ENCODE measurements at regions not wholly inside any gene's neighbourhood (a gene's known extent, or its start where the extent isn't known, plus 50 kb on each side); places are given as distances from the start of the nearest gene placed in this dataset.

DNA sequence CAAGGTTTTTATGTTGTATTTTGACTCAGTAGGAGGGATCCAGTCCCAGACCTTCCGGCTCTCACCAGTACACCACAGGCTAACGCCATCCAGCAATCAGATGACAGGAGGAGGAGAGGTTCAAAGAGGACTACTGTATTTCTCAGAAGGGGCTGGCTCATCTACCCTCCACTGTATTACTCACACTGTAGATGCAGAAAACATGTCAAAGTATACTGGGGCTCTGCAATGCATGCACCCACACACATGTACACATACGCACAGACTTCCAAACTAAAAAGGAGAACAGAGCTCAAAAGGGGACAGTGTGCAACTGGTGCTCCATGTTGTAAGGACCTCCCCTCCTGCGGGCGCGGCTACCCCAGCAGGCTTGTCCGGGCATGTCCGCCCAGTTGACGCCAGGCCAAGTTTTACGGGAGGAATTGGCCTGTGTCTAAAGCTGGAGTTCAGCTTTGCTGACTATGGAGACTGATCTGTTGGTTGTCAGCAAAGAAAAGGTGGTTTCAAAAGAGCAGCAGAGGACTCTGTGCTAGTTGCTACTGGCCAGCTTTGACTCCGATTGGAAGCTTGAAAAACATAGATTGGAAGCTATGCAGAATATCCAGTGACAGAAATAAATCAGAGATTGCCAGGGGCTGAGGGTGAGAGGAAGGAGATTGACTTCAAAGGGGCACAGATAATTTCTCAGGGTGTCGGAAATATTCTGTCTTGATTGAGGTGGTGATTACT, 314.2 kb downstream of the DLEU7 start:
- TF ChIP-seq, protein P1, sequence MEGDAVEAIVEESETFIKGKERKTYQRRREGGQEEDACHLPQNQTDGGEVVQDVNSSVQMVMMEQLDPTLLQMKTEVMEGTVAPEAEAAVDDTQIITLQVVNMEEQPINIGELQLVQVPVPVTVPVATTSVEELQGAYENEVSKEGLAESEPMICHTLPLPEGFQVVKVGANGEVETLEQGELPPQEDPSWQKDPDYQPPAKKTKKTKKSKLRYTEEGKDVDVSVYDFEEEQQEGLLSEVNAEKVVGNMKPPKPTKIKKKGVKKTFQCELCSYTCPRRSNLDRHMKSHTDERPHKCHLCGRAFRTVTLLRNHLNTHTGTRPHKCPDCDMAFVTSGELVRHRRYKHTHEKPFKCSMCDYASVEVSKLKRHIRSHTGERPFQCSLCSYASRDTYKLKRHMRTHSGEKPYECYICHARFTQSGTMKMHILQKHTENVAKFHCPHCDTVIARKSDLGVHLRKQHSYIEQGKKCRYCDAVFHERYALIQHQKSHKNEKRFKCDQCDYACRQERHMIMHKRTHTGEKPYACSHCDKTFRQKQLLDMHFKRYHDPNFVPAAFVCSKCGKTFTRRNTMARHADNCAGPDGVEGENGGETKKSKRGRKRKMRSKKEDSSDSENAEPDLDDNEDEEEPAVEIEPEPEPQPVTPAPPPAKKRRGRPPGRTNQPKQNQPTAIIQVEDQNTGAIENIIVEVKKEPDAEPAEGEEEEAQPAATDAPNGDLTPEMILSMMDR (IDR thresholded peaks at IDR 0.05), result no peak
- no peak for TF ChIP-seq POLR2AphosphoS5 (IDR thresholded peaks at IDR 0.05)
